Upper lobe of right lung (tissue), 1 donor: ENCODE measurements at regions not wholly inside any gene's neighbourhood (a gene's known extent, or its start where the extent isn't known, plus 50 kb on each side); places are given as distances from the start of the nearest gene placed in this dataset.

Source experiments
- ATAC-seq: fragments of 200-7000 bp; cut with Tn5 transposase; one replicate; pipeline ENCODE4 v1.9.1; 2020; ENCODE audit warnings: mild to moderate bottlenecking, moderate library complexity
- DNase-seq: peaks from one replicate; pipeline ENCODE4 v3.0.0-alpha.2; 2020
- H3K27ac ChIP-seq: fragments of 200-600 bp; one replicate; pipeline ENCODE4 v1.8.0; 2022
- H3K27me3 ChIP-seq: fragments of 200-600 bp; one replicate; pipeline ENCODE4 v1.8.0; 2022; ENCODE audit warnings: mild to moderate bottlenecking
- H3K36me3 ChIP-seq: fragments of 200-600 bp; one replicate; pipeline ENCODE4 v1.8.0; 2022
- H3K4me1 ChIP-seq: fragments of 200-600 bp; one replicate; pipeline ENCODE4 v1.8.0; 2022
- H3K4me3 ChIP-seq: fragments of 200-600 bp; one replicate; pipeline ENCODE4 v1.8.0; 2022; ENCODE audit warnings: mild to moderate bottlenecking
- H3K9me3 ChIP-seq: fragments of 200-600 bp; one replicate; pipeline ENCODE4 v1.8.0; 2022
- intact Hi-C: fragments of 100-400 bp; cut with DNase I; formaldehyde crosslinking; loops from one replicate; pipeline ENCODE4 v1.11.0; 2022
- TF ChIP-seq, protein P1 (sequence below): fragments of 200-600 bp; IDR thresholded peaks from one replicate; pipeline ENCODE4 v1.8.0; 2022; ENCODE audit warnings: antibody characterized with exemption
- donor health status: DM: no; HTN: yes; CAD: no; lungs with severe emphysema.

GRCh38 chr10:21311426-21311825 lies 214.1 kb downstream of the SKIDA1 start:
- no peak for DNase-seq
- H3K9me3 ChIP-seq = no peaks in the 10 kb centered on the region
- H3K4me1 ChIP-seq = peaks cover 24% of the 10 kb centered on the region
- H3K36me3 ChIP-seq = no peaks in the 10 kb centered on the region
- TF ChIP-seq, protein P1, sequence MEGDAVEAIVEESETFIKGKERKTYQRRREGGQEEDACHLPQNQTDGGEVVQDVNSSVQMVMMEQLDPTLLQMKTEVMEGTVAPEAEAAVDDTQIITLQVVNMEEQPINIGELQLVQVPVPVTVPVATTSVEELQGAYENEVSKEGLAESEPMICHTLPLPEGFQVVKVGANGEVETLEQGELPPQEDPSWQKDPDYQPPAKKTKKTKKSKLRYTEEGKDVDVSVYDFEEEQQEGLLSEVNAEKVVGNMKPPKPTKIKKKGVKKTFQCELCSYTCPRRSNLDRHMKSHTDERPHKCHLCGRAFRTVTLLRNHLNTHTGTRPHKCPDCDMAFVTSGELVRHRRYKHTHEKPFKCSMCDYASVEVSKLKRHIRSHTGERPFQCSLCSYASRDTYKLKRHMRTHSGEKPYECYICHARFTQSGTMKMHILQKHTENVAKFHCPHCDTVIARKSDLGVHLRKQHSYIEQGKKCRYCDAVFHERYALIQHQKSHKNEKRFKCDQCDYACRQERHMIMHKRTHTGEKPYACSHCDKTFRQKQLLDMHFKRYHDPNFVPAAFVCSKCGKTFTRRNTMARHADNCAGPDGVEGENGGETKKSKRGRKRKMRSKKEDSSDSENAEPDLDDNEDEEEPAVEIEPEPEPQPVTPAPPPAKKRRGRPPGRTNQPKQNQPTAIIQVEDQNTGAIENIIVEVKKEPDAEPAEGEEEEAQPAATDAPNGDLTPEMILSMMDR = no peak
- no peak overlapping the region for H3K27ac ChIP-seq
- intact Hi-C loops = no loop called here
- H3K4me3 ChIP-seq = no peak overlapping the region
- no peak for ATAC-seq
- no peaks in the 10 kb centered on the region for H3K27me3 ChIP-seq

- H3K4me1 ChIP-seq = peaks cover 4% of the 10 kb centered on the region
- H3K36me3 ChIP-seq = no peaks in the 10 kb centered on the region
- ATAC-seq = no peak
- no peak overlapping the region for H3K4me3 ChIP-seq
- no peaks in the 10 kb centered on the region for H3K9me3 ChIP-seq
- TF ChIP-seq, protein P1 = no peak
- no peak overlapping the region for H3K27ac ChIP-seq
- no peak for DNase-seq
- intact Hi-C loops = no loop called here
- H3K27me3 ChIP-seq = no peaks in the 10 kb centered on the region
These were observed 216.1 kb downstream of the SKIDA1 start for GRCh38 chr10:21309427-21309826.

GRCh38 chr10:21308946-21309345 lies 216.5 kb downstream of the SKIDA1 start:
- H3K36me3 ChIP-seq = no peaks in the 10 kb centered on the region
- ATAC-seq = no peak

DNA sequence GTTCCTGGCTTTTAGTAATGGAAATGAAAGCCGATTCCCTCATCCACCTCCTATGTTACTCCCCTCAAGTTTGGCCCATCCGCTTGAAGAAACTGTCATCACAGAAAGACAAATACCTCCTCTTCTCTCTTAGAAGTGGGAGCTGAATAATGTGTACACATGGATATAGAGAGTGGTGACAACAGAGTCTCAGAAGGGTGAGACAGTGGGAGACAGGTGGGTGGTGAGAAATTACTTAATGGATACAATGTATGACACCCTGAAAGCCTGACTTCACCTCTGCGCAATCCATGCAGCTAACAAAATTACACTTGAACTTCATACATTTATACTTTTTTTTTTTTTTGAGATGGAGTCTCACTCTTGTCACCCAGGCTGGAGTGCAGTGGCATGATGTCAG lies 217.5 kb downstream of the SKIDA1 start:
- Histone ChIP-seq H3K9me3 (no peaks in the 10 kb centered on the region), H3K4me3 (no peak overlapping the region), H3K27me3 (no peaks in the 10 kb centered on the region), H3K4me1 (no peaks in the 10 kb centered on the region), H3K27ac (no peak overlapping the region), H3K36me3 (no peaks in the 10 kb centered on the region)
- ATAC-seq (no peak), DNase-seq (no peak)
- TF ChIP-seq, protein P1 = no peak
- intact Hi-C loops = no loop called here

More at GRCh38 chr10:21308946-21309345, 216.5 kb downstream of the SKIDA1 start:
- H3K27me3 ChIP-seq = no peaks in the 10 kb centered on the region
- peaks cover 3% of the 10 kb centered on the region for H3K4me1 ChIP-seq
- H3K27ac ChIP-seq = no peak overlapping the region
- no peak overlapping the region for H3K4me3 ChIP-seq
- no peak for DNase-seq
- intact Hi-C loops = no loop called here
- TF ChIP-seq, protein P1 = no peak
- no peaks in the 10 kb centered on the region for H3K9me3 ChIP-seq

DNA sequence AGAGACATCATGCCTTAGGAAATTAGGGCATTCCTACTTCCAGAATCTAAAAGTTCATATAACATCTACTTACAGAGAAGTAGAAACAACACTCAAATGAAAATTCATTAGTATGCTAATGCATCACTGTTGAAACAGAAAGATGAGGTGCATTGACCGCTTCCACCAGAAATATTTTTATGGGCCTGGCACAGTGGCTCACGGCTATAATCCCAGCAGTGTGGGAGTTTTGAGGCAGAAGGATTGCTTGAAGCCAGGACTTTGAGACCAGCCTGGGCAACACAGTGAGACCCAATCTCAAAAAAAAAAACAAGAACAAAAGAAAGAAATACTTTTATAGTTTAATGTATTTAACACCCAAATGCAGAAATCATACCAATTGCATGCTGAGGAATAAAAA lies 220.9 kb downstream of the SKIDA1 start:
- no peaks in the 10 kb centered on the region for H3K4me1 ChIP-seq
- H3K36me3 ChIP-seq = no peaks in the 10 kb centered on the region
- TF ChIP-seq, protein P1 = no peak
- H3K9me3 ChIP-seq = no peaks in the 10 kb centered on the region
- no peaks in the 10 kb centered on the region for H3K27me3 ChIP-seq
- H3K4me3 ChIP-seq = no peak overlapping the region
- ATAC-seq = no peak
- H3K27ac ChIP-seq = no peak overlapping the region
- intact Hi-C loops = no loop called here
- no peak for DNase-seq

- no peak overlapping the region for H3K27ac ChIP-seq
- ATAC-seq = peak; percentile 76
- TF ChIP-seq, protein P1 = no peak
- no peak overlapping the region for H3K4me3 ChIP-seq
- DNase-seq = no peak
- no peaks in the 10 kb centered on the region for H3K27me3 ChIP-seq
- no peaks in the 10 kb centered on the region for H3K9me3 ChIP-seq
- no peaks in the 10 kb centered on the region for H3K4me1 ChIP-seq
- no peaks in the 10 kb centered on the region for H3K36me3 ChIP-seq
- intact Hi-C loops = no loop called here
These were observed 221.3 kb downstream of the SKIDA1 start for GRCh38 chr10:21304198-21304597.
